GM21619 (cell line): ENCODE measurements at regions not wholly inside any gene's neighbourhood (a gene's known extent, or its start where the extent isn't known, plus 50 kb on each side); places are given as distances from the start of the nearest gene placed in this dataset.

Source experiments
- ATAC-seq: cut with Tn5 transposase; IDR thresholded peaks from one replicate; pipeline ENCODE4 v1.9.1; 2021; ENCODE audit not compliant: unreplicated experiment

GRCh38 chr9:89655990-89656657, 51.3 kb downstream of the GADD45G start:
- no peak for ATAC-seq

- no peak for ATAC-seq
These were observed 52.5 kb downstream of the GADD45G start for GRCh38 chr9:89657295-89657694.

- ATAC-seq, result peak; percentile 76
These were observed 53.0 kb downstream of the GADD45G start for GRCh38 chr9:89657765-89658164.

GRCh38 chr9:89658401-89658800, 53.6 kb downstream of the GADD45G start:
- no peak for ATAC-seq

GRCh38 chr9:89658931-89659330, 54.1 kb downstream of the GADD45G start:
- ATAC-seq, result no peak

GRCh38 chr9:89659473-89659872, 54.7 kb downstream of the GADD45G start:
- ATAC-seq, result no peak

GRCh38 chr9:89659891-89660685, 55.3 kb downstream of the GADD45G start:
- ATAC-seq, result no peak

GRCh38 chr9:89661391-89661949, 56.7 kb downstream of the GADD45G start:
- no peak for ATAC-seq

GRCh38 chr9:89661956-89662717, 57.3 kb downstream of the GADD45G start:
- no peak for ATAC-seq

GRCh38 chr9:89662718-89663613, 58.2 kb downstream of the GADD45G start:
- ATAC-seq, result no peak

- ATAC-seq, result no peak
These were observed 58.8 kb downstream of the GADD45G start for GRCh38 chr9:89663614-89663970.

- no peak for ATAC-seq
These were observed 59.2 kb downstream of the GADD45G start for GRCh38 chr9:89664010-89664409.

- ATAC-seq, result no peak
These were observed 60.1 kb downstream of the GADD45G start for GRCh38 chr9:89664896-89665329.

- no peak for ATAC-seq
These were observed 61.6 kb downstream of the GADD45G start for GRCh38 chr9:89666364-89666763.

- ATAC-seq, result no peak
These were observed 62.1 kb downstream of the GADD45G start for GRCh38 chr9:89666950-89667349.

- ATAC-seq, result no peak
These were observed 62.9 kb downstream of the GADD45G start for GRCh38 chr9:89667726-89668125.

- ATAC-seq, result no peak
These were observed 63.5 kb downstream of the GADD45G start for GRCh38 chr9:89668216-89668865.

GRCh38 chr9:89668866-89669246, 64.0 kb downstream of the GADD45G start:
- no peak for ATAC-seq

- ATAC-seq, result no peak
These were observed 64.6 kb downstream of the GADD45G start for GRCh38 chr9:89669361-89669842.

GRCh38 chr9:89670114-89670513, 65.3 kb downstream of the GADD45G start:
- no peak for ATAC-seq
